ENCODE measurements at regions not wholly inside any gene's neighbourhood (a gene's known extent, or its start where the extent isn't known, plus 50 kb on each side); places are given as distances from the start of the nearest gene placed in this dataset.

DNA sequence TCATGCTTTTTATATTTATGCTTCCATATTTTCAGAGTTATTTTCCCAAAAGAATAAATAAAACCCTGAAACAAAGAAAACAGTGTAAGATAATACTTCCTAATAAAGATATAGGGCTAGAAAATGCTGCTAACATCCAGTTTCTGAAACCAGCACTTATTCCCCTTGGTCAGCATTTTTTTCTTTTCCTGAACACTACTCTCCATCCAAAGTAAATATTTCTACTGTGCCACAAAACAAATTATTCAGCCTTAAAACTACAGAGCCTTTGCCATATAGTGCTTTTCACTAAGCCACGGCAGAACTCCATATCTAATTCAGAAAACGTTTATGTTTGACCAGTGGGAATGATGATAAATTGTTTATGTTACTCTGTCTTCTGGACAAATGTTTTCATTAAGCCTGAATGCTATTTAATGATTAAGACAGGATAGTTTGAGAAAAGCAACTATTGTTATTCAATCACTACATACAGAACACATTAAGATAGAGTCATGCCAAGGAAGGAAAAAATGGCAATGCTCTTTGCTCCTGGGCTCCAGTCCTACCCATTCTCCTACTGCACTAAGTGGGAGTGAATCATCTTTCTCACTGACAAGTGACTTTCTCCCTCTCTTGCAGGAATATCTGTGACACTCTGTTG, 723.9 kb downstream of the FAT4 start:
- H3K4me3 ChIP-seq (ENCODE audit: low read depth, low read length), result no peak overlapping the region
- no peak for DNase-seq (ENCODE audit: low read depth)
- TF ChIP-seq, protein P1, sequence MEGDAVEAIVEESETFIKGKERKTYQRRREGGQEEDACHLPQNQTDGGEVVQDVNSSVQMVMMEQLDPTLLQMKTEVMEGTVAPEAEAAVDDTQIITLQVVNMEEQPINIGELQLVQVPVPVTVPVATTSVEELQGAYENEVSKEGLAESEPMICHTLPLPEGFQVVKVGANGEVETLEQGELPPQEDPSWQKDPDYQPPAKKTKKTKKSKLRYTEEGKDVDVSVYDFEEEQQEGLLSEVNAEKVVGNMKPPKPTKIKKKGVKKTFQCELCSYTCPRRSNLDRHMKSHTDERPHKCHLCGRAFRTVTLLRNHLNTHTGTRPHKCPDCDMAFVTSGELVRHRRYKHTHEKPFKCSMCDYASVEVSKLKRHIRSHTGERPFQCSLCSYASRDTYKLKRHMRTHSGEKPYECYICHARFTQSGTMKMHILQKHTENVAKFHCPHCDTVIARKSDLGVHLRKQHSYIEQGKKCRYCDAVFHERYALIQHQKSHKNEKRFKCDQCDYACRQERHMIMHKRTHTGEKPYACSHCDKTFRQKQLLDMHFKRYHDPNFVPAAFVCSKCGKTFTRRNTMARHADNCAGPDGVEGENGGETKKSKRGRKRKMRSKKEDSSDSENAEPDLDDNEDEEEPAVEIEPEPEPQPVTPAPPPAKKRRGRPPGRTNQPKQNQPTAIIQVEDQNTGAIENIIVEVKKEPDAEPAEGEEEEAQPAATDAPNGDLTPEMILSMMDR (conservative IDR thresholded peaks at IDR 0.05; ENCODE audit: low read depth, low read length), result no peak

DNA sequence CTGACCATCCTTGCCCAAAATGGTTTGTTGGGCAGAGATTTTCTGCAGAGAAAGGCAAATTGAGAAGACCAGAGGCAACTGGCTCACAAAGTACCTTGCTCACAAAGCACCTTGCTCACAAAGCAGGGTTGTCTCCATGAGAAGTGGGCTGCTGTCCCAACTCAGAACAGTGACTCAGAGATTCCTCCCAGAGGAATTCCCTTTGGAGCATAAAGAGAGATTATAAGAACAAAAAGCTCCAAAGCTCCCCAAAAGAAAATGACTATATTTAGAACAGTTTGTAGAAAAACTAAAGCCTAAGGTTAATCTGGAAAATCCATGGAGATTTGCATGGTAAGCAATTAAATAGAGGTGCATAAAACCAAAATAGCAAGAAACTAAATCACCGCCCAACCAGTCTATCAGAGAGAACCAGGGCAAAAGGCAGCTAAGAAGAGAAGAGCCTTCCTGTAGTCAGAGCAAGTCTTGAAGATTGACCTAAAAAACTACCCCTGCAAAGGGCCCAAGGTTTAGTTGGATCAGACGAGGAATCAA, 731.4 kb downstream of the FAT4 start:
- no peak for DNase-seq (ENCODE audit: low read depth)
- TF ChIP-seq, protein P1 (conservative IDR thresholded peaks at IDR 0.05; ENCODE audit: low read depth, low read length), result no peak
- H3K4me3 ChIP-seq (ENCODE audit: low read depth, low read length), result no peak overlapping the region

DNA sequence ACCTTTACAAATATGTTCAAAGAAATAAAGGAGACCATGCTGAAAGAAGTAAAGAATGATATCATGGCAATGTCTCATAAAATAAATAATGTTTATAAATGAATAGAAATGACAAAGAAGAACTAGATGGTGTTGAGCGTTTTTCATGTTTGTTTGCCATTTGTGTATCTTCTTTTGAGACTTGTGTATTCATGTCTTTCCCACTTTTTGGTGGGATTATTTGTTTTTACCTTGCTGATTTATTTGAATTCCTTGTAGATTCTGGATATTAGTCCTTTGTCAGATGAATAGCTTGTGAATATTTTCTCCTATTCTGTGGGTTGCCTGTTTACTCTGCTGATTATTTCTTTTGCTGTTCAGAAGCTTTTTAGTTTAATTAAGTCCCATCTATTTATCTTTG, 732.4 kb downstream of the FAT4 start:
- no peak overlapping the region for H3K4me3 ChIP-seq (ENCODE audit: low read depth, low read length)
- TF ChIP-seq, protein P1 (conservative IDR thresholded peaks at IDR 0.05; ENCODE audit: low read depth, low read length), result no peak
- DNase-seq (ENCODE audit: low read depth), result no peak

DNA sequence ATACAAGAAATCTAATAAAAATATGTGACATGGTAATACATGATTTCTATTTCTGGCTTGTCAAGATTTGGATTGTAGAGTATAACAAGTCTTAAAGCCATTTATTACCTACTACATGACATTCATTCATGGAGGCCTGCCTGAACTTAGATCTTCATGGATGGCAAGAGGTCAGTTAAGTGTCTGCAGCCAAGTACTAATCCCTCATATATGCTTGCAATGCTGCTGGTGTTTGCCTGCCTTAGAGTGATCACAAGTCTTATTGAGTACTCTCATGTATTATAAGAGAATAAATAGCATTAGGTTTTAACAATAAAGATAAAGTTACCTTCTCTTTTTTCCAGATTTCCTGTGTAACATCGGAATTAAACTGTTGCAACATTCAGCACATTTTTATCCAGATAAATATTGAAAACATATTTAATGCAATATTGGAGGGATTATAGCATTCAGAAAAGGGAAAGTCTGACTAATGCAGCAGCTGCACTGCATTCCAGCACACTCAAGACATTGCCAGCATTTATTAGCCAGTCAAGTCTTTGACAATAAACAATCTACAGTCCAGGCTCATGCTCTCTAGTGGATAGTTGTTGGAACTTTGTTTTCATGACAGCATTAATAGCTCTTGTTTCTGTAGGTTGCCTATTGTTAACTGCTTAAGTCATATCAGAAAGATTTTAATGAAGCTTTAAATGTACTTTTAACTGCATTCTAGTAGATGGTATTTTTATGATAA, 737.1 kb downstream of the FAT4 start:
- no peak for DNase-seq (ENCODE audit: low read depth)
- TF ChIP-seq, protein P1 (conservative IDR thresholded peaks at IDR 0.05; ENCODE audit: low read depth, low read length), result no peak
- H3K4me3 ChIP-seq (ENCODE audit: low read depth, low read length), result no peak overlapping the region

DNA sequence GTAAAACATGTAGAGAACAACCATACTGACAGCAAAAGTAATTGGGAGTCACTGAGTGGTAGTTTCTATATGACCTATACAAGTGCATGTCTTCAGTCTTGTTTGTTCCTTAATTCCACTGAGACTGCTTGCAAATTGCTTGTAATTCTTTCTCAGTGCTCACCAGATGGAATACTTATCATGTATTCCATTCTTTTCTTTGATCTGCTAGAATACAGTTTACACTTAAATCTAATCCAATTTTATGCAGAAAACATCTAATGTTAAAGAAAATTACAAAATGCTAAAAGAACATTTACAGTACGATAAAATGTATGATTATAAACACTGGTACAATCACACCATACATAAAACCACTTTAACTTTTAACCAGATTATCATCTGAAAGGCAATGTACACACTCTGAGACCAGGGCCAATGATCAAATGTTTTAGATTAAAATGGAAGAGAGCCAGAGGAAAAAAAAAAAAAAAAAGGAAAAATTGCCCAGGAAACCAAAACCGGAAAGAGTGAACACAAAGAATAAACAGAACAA, 741.4 kb downstream of the FAT4 start:
- TF ChIP-seq, protein P1 (conservative IDR thresholded peaks at IDR 0.05; ENCODE audit: low read depth, low read length), result no peak
- no peak overlapping the region for H3K4me3 ChIP-seq (ENCODE audit: low read depth, low read length)
- no peak for DNase-seq (ENCODE audit: low read depth)

DNA sequence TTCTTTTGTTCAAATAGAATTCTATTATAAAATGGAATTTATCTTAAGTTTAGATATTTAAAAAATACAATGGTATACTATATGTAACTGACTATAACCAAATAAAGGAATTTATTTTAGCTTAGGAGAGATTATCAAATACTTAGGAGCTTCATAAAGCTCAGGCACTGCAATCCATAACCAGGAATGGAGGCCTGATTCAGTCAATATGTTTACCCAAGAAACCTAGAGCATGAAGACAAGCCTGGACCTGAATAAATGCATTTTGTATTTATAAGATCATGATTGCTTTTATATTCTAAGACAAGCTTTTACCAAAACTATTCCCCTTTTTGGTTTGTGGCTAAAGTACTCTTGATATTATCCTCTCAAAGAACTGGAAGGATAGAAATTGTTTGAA, 742.6 kb downstream of the FAT4 start:
- no peak for DNase-seq (ENCODE audit: low read depth)
- TF ChIP-seq, protein P1 (conservative IDR thresholded peaks at IDR 0.05; ENCODE audit: low read depth, low read length), result no peak
- H3K4me3 ChIP-seq (ENCODE audit: low read depth, low read length), result no peak overlapping the region
